GM06990 (cell line): ENCODE measurements at regions not wholly inside any gene's neighbourhood (a gene's known extent, or its start where the extent isn't known, plus 50 kb on each side); places are given as distances from the start of the nearest gene placed in this dataset.

Experiments used
- DNase-seq: peaks from one replicate; pipeline ENCODE4 v3.0.0-alpha.2; 2011; ENCODE audit not compliant: insufficient read length; ENCODE audit errors: extremely low read depth
- H3K27me3 ChIP-seq: replicated peaks from 2 replicates; pipeline ENCODE4 v1.6.0; 2011; ENCODE audit warnings: low read length; ENCODE audit not compliant: control insufficient read depth, insufficient read depth
- H3K36me3 ChIP-seq: 2 replicates; pipeline ENCODE4 v1.5.1; 2011; ENCODE audit warnings: low read length; ENCODE audit not compliant: control insufficient read depth, insufficient read depth
- H3K4me3 ChIP-seq: replicated peaks from 2 replicates; pipeline ENCODE4 v1.5.1; 2011; ENCODE audit warnings: low read depth, mild to moderate bottlenecking, control low read depth, low read length
- TF ChIP-seq, protein P1 (sequence below): IDR thresholded peaks from 2 replicates; pipeline ENCODE4 v1.5.1; 2011; ENCODE audit warnings: low read length, control low read depth, mild to moderate bottlenecking, inconsistent platforms; ENCODE audit not compliant: insufficient read depth, poor library complexity, severe bottlenecking

DNA sequence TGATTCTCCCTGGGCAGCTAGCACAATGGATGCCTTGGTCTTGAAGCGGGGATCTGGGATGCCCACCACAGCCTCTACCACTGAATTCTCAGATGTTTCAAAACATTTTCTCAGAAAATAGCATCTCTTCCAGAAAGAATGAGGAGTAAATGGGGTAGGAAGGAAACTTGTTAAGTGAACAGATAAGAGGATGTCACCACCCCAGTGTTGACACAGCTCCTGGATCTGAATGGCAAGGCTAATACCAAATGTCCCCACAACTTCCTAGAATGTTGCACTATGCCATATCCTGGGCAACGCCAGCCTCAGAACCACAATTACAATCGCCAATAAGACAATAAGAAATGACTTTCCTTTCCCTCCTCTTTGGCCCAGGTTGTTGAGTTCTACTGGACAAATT lies 177.2 kb downstream of the BCL11A start:
- no peaks in the 10 kb centered on the region for H3K27me3 ChIP-seq
- H3K36me3 ChIP-seq, result no peaks in the 10 kb centered on the region
- TF ChIP-seq, protein P1, sequence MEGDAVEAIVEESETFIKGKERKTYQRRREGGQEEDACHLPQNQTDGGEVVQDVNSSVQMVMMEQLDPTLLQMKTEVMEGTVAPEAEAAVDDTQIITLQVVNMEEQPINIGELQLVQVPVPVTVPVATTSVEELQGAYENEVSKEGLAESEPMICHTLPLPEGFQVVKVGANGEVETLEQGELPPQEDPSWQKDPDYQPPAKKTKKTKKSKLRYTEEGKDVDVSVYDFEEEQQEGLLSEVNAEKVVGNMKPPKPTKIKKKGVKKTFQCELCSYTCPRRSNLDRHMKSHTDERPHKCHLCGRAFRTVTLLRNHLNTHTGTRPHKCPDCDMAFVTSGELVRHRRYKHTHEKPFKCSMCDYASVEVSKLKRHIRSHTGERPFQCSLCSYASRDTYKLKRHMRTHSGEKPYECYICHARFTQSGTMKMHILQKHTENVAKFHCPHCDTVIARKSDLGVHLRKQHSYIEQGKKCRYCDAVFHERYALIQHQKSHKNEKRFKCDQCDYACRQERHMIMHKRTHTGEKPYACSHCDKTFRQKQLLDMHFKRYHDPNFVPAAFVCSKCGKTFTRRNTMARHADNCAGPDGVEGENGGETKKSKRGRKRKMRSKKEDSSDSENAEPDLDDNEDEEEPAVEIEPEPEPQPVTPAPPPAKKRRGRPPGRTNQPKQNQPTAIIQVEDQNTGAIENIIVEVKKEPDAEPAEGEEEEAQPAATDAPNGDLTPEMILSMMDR, result no peak
- DNase-seq, result no peak
- H3K4me3 ChIP-seq, result no peak overlapping the region

DNA sequence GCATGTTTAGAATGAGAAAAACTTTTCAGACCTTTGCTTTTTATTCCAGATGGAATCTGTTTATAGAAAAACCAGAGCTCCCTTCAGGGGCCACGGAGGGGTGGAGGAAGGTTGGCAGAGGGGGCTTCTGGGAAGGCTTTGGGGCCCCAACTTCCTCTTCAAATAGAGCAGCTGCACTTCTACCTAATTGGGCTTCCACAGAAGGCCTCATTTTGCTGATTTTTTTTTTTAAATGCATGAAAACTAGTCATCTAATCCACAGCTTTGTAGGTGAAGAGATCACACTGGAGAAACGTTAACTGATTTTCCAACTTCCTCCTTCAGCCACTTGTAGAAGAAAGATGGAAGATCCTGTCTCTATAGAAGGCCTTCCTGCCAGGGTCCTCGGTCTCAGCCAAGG lies 181.8 kb downstream of the BCL11A start:
- no peak for DNase-seq
- no peak overlapping the region for H3K4me3 ChIP-seq
- H3K36me3 ChIP-seq, result no peaks in the 10 kb centered on the region
- H3K27me3 ChIP-seq, result no peaks in the 10 kb centered on the region
- TF ChIP-seq, protein P1, result no peak

DNA sequence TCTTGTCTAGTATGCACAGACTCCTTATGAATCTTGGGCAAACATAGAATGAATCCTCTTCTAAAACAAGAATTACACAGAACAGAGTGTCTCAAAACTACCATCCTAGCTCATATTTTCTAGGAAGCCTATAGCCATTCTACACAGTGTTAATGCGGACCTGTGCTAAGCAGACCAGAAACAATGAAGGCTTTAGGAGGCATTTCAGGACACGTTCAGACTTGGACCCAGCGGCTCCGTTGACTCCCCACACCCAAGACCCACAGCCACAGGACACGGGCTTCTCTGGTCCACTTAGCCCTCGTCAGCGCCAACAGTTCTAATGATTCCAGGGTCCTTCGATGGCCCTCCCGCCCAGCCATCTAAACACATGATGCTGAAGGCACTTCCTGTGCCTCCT lies 182.2 kb downstream of the BCL11A start:
- no peaks in the 10 kb centered on the region for H3K27me3 ChIP-seq
- TF ChIP-seq, protein P1, result no peak
- no peaks in the 10 kb centered on the region for H3K36me3 ChIP-seq
- DNase-seq, result no peak
- no peak overlapping the region for H3K4me3 ChIP-seq

DNA sequence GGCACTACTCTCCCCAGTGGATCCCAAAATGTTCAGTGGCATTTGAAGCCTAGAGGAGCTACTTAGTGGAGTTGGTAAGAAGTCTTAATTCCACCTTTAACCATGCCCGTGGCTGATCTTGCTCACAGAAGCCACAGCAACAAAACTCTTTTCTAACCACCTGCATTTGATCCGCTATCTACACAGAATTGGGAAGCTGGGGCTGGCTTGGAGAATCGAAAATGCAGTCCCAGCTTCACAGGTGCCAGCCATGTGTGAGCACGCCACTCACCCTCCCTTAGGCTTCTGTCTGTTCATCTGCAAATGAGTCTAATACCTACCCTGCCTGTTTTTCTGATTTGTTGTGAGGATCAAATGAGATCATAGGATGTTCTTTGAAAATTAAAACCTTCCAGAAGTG lies 182.6 kb downstream of the BCL11A start:
- TF ChIP-seq, protein P1, result no peak
- Histone ChIP-seq H3K36me3 (no peaks in the 10 kb centered on the region), H3K4me3 (no peak overlapping the region), H3K27me3 (no peaks in the 10 kb centered on the region)
- no peak for DNase-seq

DNA sequence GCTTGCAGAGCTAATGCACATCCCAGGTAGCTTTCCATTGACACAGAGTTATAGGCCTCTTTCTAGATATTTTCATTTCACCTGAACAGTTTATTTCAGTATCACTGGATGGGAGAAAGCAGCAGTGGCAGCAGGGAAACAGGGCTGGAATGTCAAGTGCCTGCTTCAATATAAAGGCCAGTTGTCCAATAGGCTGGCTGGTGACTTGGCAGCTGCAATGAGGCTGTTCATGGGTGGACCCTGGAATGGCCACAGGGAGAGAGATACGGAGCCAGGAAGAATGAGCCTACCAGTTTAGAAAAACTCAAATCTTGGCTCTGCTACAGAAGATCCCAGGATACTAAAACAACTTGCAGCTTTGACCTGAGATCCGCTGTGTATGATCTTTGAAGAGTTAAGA lies 185.0 kb downstream of the BCL11A start:
- Histone ChIP-seq H3K27me3 (no peaks in the 10 kb centered on the region), H3K36me3 (no peaks in the 10 kb centered on the region), H3K4me3 (no peak overlapping the region)
- DNase-seq, result no peak
- TF ChIP-seq, protein P1, result no peak

DNA sequence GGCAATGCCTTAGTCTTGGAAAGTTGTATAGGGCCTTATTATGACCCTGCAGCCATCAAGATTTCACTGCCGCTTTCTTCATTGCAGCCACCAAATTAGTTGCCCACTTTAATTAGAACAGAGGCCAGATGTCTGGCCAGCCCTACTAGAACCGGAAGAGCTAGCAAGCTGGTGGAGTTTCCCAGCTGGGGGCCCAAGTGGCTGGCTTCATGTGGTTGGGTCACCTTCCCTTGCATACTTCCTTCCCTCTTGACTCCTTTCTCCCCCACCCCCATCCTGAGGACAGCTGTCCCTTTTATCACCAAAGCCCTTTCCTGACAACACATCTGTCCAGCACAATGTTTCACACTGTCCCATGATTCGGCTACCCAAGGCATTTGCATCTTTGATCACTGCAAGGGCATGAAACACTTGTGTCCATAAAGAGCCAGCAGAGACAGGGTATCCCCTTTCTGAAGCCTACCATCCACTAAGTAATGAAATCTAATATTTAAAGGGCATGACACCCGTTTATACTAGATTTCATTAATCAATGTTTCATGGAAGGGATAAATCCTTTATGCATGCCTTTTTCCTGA lies 187.2 kb downstream of the BCL11A start:
- H3K4me3 ChIP-seq, result no peak overlapping the region
- TF ChIP-seq, protein P1, result no peak
- H3K27me3 ChIP-seq, result no peaks in the 10 kb centered on the region
- peak; percentile 55 for DNase-seq
- H3K36me3 ChIP-seq, result no peaks in the 10 kb centered on the region
